ENCODE measurements at regions not wholly inside any gene's neighbourhood (a gene's known extent, or its start where the extent isn't known, plus 50 kb on each side); places are given as distances from the start of the nearest gene placed in this dataset.

DNA sequence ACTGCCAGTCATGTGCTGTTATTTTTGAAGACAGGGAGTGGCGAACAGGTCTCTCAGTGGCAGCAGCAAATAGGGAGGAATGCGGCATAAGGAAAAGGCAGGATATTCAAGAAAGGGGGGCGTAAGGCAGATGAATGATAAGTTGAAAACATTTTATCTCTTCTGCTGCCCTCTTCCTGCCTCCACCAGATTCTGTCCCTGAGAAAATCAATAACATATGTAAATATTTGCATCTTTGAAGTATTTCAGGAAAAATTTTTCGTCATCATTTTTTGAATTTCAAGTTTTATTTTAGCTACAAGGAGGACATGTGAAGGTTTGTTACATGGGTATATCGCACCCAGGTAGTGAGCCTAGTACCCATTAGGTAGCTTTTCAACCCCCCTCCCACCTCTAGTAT is 616.7 kb downstream of the MCTP2 start:
- H3K9me3 ChIP-seq (replicated peaks; ENCODE audit: insufficient read depth, low read length) = no peaks in the 10 kb centered on the region
- H3K4me2 ChIP-seq (ENCODE audit: low read depth, low read length) = no peak overlapping the region
- H3K36me3 ChIP-seq (replicated peaks; ENCODE audit: insufficient read depth, low read length) = no peaks in the 10 kb centered on the region
- H4K20me1 ChIP-seq (ENCODE audit: insufficient read depth, low read length) = no peaks in the 10 kb centered on the region
- H2AFZ ChIP-seq (ENCODE audit: low read length) = no peak overlapping the region
- no peaks in the 10 kb centered on the region for H3K9me2 ChIP-seq (replicated peaks; ENCODE audit: insufficient read depth, low read length)
- no peaks in the 10 kb centered on the region for H3K4me1 ChIP-seq (ENCODE audit: low read length)
- no peaks in the 10 kb centered on the region for H3F3A ChIP-seq (ENCODE audit: insufficient read depth, low read length)
- TF ChIP-seq, protein P1, sequence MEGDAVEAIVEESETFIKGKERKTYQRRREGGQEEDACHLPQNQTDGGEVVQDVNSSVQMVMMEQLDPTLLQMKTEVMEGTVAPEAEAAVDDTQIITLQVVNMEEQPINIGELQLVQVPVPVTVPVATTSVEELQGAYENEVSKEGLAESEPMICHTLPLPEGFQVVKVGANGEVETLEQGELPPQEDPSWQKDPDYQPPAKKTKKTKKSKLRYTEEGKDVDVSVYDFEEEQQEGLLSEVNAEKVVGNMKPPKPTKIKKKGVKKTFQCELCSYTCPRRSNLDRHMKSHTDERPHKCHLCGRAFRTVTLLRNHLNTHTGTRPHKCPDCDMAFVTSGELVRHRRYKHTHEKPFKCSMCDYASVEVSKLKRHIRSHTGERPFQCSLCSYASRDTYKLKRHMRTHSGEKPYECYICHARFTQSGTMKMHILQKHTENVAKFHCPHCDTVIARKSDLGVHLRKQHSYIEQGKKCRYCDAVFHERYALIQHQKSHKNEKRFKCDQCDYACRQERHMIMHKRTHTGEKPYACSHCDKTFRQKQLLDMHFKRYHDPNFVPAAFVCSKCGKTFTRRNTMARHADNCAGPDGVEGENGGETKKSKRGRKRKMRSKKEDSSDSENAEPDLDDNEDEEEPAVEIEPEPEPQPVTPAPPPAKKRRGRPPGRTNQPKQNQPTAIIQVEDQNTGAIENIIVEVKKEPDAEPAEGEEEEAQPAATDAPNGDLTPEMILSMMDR (IDR thresholded peaks at IDR 0.05; ENCODE audit: low read length) = no peak
- TF ChIP-seq EZH2phosphoT487 (IDR thresholded peaks at IDR 0.05; ENCODE audit: low read length) (no peak), EZH2 (optimal IDR thresholded peaks at IDR 0.05; ENCODE audit: low read depth, low read length) (no peak)
- no peaks in the 10 kb centered on the region for H3K79me2 ChIP-seq (ENCODE audit: low read length)
- H3K4me3 ChIP-seq (ENCODE audit: low read length) = no peak overlapping the region
- no peak overlapping the region for H3K27ac ChIP-seq (ENCODE audit: low read length)
- H3K27me3 ChIP-seq (replicated peaks; ENCODE audit: insufficient read depth, low read length) = no peaks in the 10 kb centered on the region
- no peak overlapping the region for H3K9ac ChIP-seq (ENCODE audit: low read length)
- DNase-seq = no peak

DNA sequence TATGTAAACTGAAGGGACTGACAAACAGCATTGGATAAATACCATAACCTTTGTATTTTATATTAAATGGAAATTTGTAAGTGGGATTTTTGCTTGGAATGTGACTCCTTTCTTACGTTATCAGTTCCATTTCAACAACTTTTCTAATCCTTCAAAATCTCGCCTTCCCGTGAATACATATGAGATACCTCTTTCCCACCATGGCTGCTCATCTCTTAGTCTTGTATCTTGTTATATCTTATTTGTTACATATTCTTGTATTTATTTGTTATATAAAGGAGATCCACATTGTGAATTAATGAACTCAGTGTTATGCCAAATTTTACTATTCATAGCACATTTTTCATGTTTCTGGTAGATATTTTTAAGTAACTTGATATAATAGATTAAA is 623.7 kb downstream of the MCTP2 start:
- TF ChIP-seq EZH2 (optimal IDR thresholded peaks at IDR 0.05; ENCODE audit: low read depth, low read length) (no peak), EZH2phosphoT487 (IDR thresholded peaks at IDR 0.05; ENCODE audit: low read length) (no peak)
- TF ChIP-seq, protein P1 (IDR thresholded peaks at IDR 0.05; ENCODE audit: low read length) = no peak
- H3K4me3 ChIP-seq (ENCODE audit: low read length) = no peak overlapping the region
- H3K4me1 ChIP-seq (ENCODE audit: low read length) = no peaks in the 10 kb centered on the region

DNA sequence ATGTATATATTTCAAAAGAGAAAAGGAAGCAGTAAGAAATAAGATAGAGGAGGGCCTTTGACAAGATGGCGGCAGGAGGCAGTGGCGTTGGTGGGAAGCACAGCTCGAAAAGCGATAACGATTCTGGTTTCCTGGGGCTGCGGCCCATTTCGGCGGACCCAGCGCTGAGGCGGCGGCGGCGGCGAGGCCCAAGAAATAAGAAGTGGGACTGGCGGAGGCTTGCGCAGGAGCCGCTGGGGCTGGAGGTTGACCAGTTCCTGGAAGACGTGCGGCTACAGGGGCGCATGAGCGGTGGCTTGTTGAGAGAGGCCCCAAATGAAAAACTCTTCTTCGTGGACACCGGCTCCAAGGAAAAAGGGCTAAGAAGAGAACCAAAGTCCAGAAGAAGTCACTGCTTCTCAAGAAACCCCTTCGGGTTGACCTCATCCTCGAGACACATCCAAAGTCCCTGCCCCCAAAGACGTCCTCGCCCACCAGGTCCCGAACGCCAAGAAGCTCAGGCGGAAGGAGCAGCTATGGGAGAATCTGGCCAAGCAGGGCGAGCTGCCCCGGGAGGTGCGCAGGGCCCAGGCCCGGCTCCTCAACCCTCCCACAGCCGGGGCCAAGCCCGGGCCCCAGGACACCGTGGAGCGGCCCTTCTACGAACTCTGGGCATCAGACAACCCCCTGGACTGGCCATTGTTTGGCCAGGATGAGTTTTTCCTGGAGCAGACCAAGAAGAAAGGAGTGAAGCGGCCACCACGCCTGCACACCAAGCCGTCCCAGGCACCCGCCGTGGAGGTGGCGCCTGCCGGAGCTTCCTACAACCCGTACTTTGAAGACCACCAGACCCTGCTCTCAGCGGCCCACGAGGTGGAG is 624.3 kb downstream of the MCTP2 start:
- Histone ChIP-seq H3K27ac (ENCODE audit: low read length) (no peak overlapping the region), H3F3A (ENCODE audit: insufficient read depth, low read length) (no peaks in the 10 kb centered on the region)

More for the DNA sequence above, 623.7 kb downstream of the MCTP2 start:
- Histone ChIP-seq H3K9ac (ENCODE audit: low read length) (no peak overlapping the region), H3K36me3 (replicated peaks; ENCODE audit: insufficient read depth, low read length) (no peaks in the 10 kb centered on the region), H3K9me2 (replicated peaks; ENCODE audit: insufficient read depth, low read length) (no peaks in the 10 kb centered on the region), H3K4me2 (ENCODE audit: low read depth, low read length) (no peak overlapping the region), H3K79me2 (ENCODE audit: low read length) (no peaks in the 10 kb centered on the region), H3K27ac (ENCODE audit: low read length) (no peak overlapping the region), H3K27me3 (replicated peaks; ENCODE audit: insufficient read depth, low read length) (no peaks in the 10 kb centered on the region), H4K20me1 (ENCODE audit: insufficient read depth, low read length) (no peaks in the 10 kb centered on the region), H3K9me3 (replicated peaks; ENCODE audit: insufficient read depth, low read length) (no peaks in the 10 kb centered on the region), H3F3A (ENCODE audit: insufficient read depth, low read length) (no peaks in the 10 kb centered on the region), H2AFZ (ENCODE audit: low read length) (no peak overlapping the region)
- no peak for DNase-seq

More for the DNA sequence above, 624.3 kb downstream of the MCTP2 start:
- no peaks in the 10 kb centered on the region for H3K27me3 ChIP-seq (replicated peaks; ENCODE audit: insufficient read depth, low read length)
- TF ChIP-seq, protein P1 (IDR thresholded peaks at IDR 0.05; ENCODE audit: low read length) = no peak
- TF ChIP-seq EZH2phosphoT487 (IDR thresholded peaks at IDR 0.05; ENCODE audit: low read length) (no peak), EZH2 (optimal IDR thresholded peaks at IDR 0.05; ENCODE audit: low read depth, low read length) (no peak)
- no peaks in the 10 kb centered on the region for H3K9me2 ChIP-seq (replicated peaks; ENCODE audit: insufficient read depth, low read length)
- no peaks in the 10 kb centered on the region for H3K36me3 ChIP-seq (replicated peaks; ENCODE audit: insufficient read depth, low read length)
- H3K9ac ChIP-seq (ENCODE audit: low read length) = no peak overlapping the region
- H3K4me3 ChIP-seq (ENCODE audit: low read length) = no peak overlapping the region
- no peak overlapping the region for H2AFZ ChIP-seq (ENCODE audit: low read length)
- H3K4me2 ChIP-seq (ENCODE audit: low read depth, low read length) = no peak overlapping the region
- H3K9me3 ChIP-seq (replicated peaks; ENCODE audit: insufficient read depth, low read length) = no peaks in the 10 kb centered on the region
- no peaks in the 10 kb centered on the region for H3K4me1 ChIP-seq (ENCODE audit: low read length)
- H3K79me2 ChIP-seq (ENCODE audit: low read length) = no peaks in the 10 kb centered on the region
- DNase-seq = no peak
- H4K20me1 ChIP-seq (ENCODE audit: insufficient read depth, low read length) = no peaks in the 10 kb centered on the region

Measured in MM.1S (cell line).